ENCODE measurements at regions not wholly inside any gene's neighbourhood (a gene's known extent, or its start where the extent isn't known, plus 50 kb on each side); places are given as distances from the start of the nearest gene placed in this dataset.

- no peak for TF ChIP-seq EP300 (IDR thresholded peaks at IDR 0.05)
- TF ChIP-seq POLR2AphosphoS5 (IDR thresholded peaks at IDR 0.05) = no peak
- TF ChIP-seq CTCF (IDR thresholded peaks at IDR 0.05) = no peak
- no peak for TF ChIP-seq POLR2A (IDR thresholded peaks at IDR 0.05; ENCODE audit: low read depth)
- Histone ChIP-seq H3K27me3 (no peaks in the 10 kb centered on the region), H3K9me3 (peaks cover 0 to 6% (median 1%) of the 10 kb centered on the region in 4 donors), H3K4me1 (no peaks in the 10 kb centered on the region), H3K27ac (replicated peaks in 1 of 4) (no peak overlapping the region), H3K4me3 (no peak overlapping the region), H3K36me3 (no peaks in the 10 kb centered on the region)
- whole genome bisulfite sequencing = 93% methylated on average over 3 of the region's 3 CpGs
- intact Hi-C loops (cut with DNase I) = no loop called here
- DNase-seq (ENCODE audit: extremely low spot score) = no peak
Observed at GRCh38 chr3:190234621-190235020, 87.6 kb downstream of the CLDN1 start.

GRCh38 chr3:190229632-190230424 lies 92.4 kb downstream of the CLDN1 start:
- Histone ChIP-seq H3K36me3 (no peaks in the 10 kb centered on the region), H3K9me3 (no peaks in the 10 kb centered on the region), H3K27ac (replicated peaks in 1 of 4) (no peak overlapping the region), H3K4me3 (no peak overlapping the region), H3K4me1 (no peaks in the 10 kb centered on the region), H3K27me3 (no peaks in the 10 kb centered on the region)
- no peak for DNase-seq (ENCODE audit: extremely low spot score)
- 80% methylated on average over 4 of the region's 4 CpGs for WGBS
- intact Hi-C loops (cut with DNase I) = loop anchor here (10.0 kb wide), 1 partner anchor 195 kb away; no protein-coding TSS in a partner anchor
- TF ChIP-seq POLR2A (IDR thresholded peaks at IDR 0.05; ENCODE audit: low read depth) (no peak), CTCF (IDR thresholded peaks at IDR 0.05) (no peak), POLR2AphosphoS5 (IDR thresholded peaks at IDR 0.05) (no peak), EP300 (IDR thresholded peaks at IDR 0.05) (no peak)

- H3K4me1 ChIP-seq = no peaks in the 10 kb centered on the region
- no peak overlapping the region for H3K27ac ChIP-seq (replicated peaks in 1 of 4)
- no peak overlapping the region for H3K4me3 ChIP-seq
- no peaks in the 10 kb centered on the region for H3K9me3 ChIP-seq
- no peaks in the 10 kb centered on the region for H3K36me3 ChIP-seq
- no peak for DNase-seq (ENCODE audit: extremely low spot score)
- WGBS = 75% methylated on average over 2 of the region's 2 CpGs
- TF ChIP-seq POLR2AphosphoS5 (IDR thresholded peaks at IDR 0.05) (no peak), CTCF (IDR thresholded peaks at IDR 0.05) (no peak), POLR2A (IDR thresholded peaks at IDR 0.05; ENCODE audit: low read depth) (no peak), EP300 (IDR thresholded peaks at IDR 0.05) (no peak)
- intact Hi-C loops (cut with DNase I) = loop anchor here (10.0 kb wide), 1 partner anchor 198 kb away; no protein-coding TSS in a partner anchor
- H3K27me3 ChIP-seq = no peaks in the 10 kb centered on the region
Observed at GRCh38 chr3:190227064-190227463, 95.2 kb downstream of the CLDN1 start.

- DNase-seq (ENCODE audit: extremely low spot score) = no peak
- Histone ChIP-seq H3K27me3 (no peaks in the 10 kb centered on the region), H3K9me3 (peaks cover 0 to 11% (median 2%) of the 10 kb centered on the region in 4 donors), H3K27ac (replicated peaks in 1 of 4) (no peak overlapping the region), H3K4me1 (no peaks in the 10 kb centered on the region), H3K4me3 (no peak overlapping the region), H3K36me3 (no peaks in the 10 kb centered on the region)
- intact Hi-C loops (cut with DNase I) = loop anchor here (5.0 to 10.0 kb wide), 2 partner anchors 97 to 200 kb away; partner anchors contain the start of gene CLDN1
- TF ChIP-seq CTCF (IDR thresholded peaks at IDR 0.05) = peak in 2 of 3 experiments; percentile 45 to 47
- no peak for TF ChIP-seq POLR2AphosphoS5 (IDR thresholded peaks at IDR 0.05)
- WGBS = 31% methylated on average over 4 of the region's 4 CpGs
Observed at GRCh38 chr3:190224863-190225692, 97.2 kb downstream of the CLDN1 start.
